GM19455 (cell line): ENCODE measurements at regions not wholly inside any gene's neighbourhood (a gene's known extent, or its start where the extent isn't known, plus 50 kb on each side); places are given as distances from the start of the nearest gene placed in this dataset.
"Not testable (repeated sequence)": the region's sequence is repeated elsewhere in the genome, so short reads cannot be mapped to it uniquely, and the experiment has no call there.

Experiments
- ATAC-seq: cut with Tn5 transposase; IDR thresholded peaks from one replicate; pipeline ENCODE4 v1.9.1; 2021; ENCODE audit not compliant: unreplicated experiment

DNA sequence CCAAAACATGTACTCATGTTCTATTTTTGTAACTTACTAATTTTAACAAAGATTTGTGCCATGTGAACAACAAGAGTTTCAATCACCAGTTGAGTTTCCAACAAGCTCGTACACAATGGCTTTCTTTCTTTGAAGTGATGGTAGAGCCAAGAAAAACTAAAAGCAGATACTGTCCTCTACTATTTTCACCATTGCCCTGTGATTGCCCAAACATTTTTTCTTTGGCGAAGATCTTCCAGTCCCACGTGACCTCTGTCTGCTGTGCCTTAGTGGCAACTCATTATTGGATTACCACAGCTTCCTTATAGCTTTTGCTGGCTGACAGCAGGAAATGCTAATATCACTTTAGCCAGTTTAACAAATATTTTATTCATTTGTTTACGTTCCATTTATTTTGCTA lies 1147.1 kb downstream of the STIM2 start:
- no peak for ATAC-seq

DNA sequence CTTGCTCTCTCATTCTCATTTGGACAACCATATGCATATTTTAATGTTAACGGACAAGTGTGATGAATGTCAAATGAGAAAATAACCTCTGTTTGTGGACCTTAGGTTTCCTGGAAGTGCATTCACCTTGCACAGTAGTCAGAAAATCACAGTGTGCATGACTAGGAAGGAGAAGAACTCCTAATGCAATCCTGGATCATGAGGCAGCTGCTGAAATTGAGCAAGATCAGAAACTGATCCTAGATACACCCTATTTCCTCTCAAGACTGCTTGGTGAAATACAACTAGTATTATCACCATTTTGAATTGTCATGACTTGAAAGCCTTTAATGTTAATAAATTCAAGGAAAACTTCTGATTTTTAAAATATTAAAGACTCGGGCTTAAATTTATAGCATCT lies 1148.9 kb downstream of the STIM2 start:
- ATAC-seq: no peak

DNA sequence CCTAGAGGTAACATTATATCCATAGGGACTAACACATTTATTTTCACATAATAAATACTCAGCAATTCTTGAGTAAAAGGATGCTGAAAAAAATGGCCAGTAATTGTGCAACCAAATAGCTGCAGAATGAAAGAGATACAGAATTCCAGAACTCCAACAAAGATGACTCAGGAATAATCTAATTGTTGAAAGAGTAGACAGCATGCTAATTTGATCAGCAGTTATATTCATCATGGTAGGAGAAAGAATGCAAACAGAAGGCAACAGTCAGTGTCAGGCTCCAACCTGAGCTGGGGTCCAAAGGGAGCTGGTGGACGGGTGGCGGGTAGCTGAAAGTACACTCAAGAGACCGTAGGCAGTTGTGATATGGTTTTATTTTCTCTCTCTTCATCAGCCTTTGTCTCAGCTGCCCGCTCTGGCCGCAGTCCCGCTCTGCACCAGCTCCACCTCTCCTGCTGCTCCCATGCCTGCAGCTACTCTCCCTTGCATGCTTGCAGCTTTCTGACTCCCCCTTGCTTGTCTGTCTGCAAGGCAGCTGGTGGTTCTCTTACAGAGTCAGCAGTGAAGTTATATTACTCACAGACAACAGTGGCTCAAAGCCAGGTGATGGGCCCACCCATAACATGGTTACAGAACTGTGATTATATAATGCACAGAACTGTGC lies 1150.1 kb downstream of the STIM2 start:
- ATAC-seq: no peak

DNA sequence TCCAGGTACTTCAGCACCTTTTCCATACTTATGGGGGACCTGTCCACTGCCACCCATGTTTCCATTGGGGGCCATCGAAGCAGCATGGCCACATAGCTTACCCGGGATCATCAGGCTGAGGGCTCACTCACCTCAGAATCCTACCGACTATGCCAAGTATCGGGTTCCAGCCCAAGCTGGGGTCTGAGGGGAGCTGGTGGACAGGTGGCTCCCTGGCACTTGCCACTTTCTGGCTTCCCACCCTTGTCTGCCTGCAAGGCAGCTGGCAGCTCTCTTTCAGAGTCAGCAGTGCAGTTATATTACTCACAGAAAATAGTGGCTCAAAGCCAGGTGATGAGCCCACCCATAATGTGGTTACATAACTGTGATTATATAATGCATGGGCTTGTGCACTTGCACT lies 1153.8 kb downstream of the STIM2 start:
- no peak for ATAC-seq

DNA sequence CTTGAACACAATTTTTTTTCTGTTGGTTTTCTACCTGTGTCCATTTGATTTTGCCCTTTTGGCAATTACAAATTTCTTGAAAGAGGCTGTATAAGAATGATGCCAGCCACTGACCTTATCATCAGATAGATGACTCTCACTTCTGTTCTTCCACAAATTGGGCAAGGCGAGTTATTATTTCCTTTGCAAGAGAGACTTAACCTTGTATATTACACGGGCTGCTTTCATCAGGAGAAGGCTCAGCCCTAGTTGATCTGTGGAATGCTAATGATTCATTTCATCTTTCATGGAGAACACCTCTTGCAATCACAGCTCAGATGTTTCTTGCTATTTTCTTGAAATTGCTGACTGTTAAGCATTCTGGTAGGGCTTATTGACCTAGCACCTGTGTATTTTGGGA lies 1155.4 kb downstream of the STIM2 start:
- ATAC-seq: no peak

DNA sequence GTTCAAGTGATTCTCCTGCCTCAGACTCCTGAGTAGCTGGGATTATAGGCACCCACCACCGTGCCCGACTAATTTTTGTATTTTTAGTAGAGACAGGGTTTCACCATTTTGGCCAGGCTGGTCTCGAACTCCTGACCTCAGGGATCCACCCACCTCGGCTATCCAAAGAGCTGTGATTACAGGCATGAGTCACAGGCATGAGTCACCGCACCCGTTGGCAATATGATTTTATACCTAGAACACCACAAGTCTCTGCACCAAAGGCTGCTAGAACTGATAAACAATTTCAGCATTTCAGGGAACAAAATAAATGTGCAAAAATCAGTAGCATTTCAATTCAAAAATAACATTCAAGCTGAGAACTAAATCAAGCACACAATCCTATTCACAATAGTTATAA lies 1177.6 kb downstream of the STIM2 start:
- not testable (repeated sequence) for ATAC-seq

DNA sequence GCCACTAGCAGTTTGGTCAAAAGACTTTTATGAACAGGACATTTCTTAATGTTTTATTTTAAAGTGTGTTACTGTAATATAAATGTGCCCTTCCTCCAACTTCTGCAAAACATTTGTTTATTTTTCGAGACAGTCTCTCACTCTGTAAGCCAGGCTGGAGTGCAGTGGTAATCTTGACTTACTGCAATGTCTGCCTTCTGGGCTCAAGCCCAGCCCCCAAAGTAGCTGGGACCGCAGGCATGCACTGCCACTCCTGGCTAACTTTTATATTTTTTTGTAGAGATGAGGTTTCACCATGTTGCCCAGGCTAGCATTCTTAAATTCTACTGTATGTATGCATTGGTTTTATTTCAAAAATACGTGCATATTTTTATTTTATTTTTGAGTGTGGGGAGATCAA lies 1201.9 kb downstream of the STIM2 start:
- ATAC-seq: no peak

DNA sequence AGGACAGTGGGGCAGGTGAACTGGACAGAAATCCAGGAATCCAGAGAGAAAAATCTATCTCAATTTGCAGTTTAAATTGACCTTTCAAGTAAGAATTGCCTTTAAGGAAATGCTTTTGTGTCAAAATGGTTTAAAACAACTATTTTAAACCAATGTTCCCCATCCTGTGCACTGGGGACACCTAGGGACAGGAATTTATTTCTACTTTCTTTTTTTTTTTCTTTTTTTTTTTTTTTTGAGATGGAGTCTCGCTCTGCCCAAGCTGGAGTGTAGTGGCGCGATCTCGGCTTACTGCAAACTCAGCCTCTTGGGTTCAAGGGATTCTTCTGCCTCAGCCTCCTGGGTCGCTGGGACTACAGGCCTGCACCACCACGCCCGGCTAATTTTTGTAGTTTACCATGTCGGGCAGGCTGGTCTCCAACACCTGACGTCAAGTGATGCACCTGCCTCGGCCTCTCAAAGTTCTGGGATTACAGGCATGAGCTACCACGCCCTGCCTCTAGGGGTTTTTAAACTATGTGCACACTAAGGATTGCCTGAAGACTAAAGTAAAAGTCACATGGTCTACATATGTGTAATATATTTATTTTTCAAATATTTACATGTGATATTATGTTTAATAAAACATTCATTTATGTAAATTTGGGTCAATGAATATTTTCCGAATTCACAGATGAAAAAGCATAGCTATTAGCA lies 1213.4 kb downstream of the STIM2 start:
- no peak for ATAC-seq

DNA sequence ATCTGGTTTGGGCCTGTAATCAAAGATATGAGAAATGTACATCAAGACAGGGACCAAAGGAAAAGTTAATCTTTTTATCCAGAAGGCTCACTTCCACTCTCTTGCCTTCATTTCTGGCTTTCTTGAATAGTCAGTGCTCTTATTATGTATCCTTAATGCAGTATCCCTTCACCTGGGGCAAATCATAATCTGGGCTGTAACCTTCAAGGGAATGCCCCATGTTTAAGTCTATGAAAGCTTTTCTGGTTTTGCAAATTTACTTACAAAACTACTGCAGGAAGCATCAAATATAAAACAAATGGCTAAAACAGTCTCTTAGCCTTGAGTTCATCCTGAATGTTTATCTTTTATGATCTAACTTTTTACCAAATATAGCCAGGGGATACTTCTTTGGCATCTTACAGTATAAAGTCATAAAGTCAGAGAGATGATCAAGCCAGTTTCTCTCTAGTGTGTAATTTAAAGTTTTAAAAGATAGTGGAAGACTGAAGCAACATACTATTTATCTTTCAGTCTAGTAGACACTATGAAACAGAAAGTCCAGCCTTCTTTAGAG lies 1214.8 kb downstream of the STIM2 start:
- no peak for ATAC-seq

DNA sequence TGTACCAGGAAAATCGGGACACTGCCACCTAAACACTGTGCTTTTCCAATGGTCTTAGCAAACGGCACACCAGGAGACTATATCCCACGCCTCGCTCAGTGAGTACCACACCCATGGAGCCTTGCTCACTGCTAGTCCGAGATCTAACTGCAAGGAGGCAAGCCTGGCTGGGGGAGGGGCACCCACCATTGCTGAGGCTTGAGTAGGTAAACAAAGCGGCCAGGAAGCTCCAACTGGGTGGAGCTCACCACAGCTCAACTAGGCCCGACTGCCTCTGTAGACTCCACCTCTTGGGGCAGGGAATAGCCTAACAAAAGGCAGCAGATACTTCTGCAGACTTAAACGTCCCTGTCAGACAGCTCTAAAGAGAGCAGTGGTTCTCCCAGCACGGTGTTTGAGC lies 1216.6 kb downstream of the STIM2 start:
- not testable (repeated sequence) for ATAC-seq

DNA sequence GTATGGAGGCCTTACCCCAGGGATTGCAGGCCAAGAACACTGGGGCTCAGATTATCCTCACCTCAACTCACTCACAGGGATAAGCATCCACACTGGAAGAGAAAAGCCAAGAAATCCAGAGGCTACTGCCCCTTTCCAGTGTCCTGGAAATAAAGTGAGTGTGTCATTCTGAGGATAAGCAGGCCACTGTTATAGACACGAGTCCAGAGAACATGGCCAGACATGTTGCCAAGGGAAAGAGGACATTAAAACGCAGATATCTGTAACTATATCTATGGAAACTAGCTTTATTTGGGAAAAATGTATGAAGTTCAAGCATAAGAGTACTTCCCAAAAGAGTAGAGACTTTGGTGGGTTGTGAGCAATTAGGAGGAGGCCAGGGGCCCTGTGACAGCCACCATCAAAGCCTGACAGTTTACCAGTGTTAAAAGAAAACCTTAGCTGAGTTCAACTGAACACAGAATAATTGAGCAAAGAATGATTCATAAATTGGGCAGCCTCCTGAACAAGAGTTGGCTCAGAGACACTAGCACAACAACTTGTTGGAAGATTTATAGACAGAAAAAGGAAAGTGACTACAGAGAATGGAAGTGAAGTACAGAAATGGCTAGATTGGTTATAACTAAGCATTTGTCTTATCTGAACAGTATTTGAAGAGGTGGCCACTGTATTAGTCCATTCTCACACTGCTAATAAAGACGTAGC lies 1222.2 kb downstream of the STIM2 start:
- ATAC-seq: no peak

DNA sequence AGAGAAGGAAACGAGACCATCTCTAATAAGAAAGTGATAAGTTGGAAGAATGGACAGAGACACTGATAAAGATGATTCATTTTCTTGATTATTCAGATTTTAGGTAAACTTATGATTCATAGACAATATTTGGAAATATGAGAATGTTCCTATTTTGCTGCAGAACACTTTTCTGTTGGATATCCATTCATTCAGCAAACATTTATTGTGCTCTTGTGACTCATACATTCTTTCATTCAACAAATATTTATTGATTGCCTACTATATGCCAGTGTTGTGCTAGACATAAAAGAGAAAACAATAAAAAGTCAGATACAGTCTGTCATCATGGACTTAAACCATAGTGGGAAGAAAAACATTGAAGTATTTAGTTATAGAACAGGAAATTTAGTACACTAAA lies 1232.0 kb downstream of the STIM2 start:
- ATAC-seq: no peak

DNA sequence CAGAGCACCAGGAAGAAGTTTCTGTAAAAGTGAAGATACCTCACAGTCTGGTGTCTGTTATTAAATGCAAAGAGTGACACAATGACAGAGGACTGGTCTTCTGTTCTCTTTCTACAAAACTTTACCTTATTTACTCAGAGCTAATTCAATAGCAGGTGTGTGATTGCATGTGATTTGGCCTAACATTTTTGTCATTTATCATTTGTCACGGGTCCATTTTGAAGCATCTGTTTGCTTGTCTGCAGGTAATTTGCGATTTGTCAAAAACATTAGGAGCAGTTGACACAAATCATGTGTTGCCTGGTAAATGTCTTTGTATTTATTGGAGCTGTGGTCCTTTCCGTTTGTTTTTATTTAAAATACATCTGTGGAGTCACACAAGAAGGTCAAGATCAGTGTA lies 1232.4 kb downstream of the STIM2 start:
- no peak for ATAC-seq

DNA sequence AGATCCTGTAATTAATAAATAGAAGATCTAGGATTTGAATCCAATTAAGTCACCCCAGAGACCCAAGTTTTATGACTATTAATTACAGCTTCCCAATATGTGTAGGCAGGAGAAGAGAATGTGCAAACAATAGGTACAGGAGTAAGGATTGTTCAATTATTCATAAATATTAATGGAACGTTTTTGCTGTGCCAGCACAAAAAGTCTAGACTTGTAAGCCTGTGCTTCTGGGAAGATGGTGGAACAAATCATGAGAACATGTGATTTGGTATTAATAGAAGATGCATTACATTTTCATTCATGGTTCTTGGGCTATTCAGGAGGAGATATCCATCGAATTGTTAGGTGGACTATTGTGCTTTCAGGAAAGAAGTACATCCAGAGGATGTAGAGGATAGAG lies 1240.9 kb downstream of the STIM2 start:
- no peak for ATAC-seq

DNA sequence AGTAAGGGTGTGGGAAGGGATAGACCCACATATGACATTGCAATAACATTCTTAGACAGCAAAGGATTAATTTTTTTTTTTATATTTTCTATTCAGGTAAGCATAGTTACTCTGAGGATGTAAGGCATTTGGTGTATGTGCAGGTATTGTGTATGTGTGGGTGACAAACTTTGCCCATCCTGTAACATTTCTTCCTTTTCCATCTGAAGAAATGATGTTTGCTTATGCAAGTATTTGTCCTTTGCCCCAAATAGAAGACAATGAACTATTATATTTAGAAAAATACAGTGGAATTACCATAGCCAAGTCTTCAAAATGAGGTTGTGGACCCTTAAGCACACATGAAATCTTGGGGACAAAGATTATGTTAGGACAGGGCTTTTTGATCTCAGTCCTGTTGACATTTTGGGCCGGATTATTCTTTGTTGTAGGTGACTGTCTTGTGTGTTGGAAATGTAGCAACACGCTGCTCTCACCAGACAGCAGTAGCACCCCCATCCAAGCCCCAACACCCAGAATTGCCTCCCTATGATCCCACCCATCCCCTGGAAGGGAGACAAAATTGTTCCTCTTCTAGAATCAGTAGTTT lies 1244.7 kb downstream of the STIM2 start:
- no peak for ATAC-seq

DNA sequence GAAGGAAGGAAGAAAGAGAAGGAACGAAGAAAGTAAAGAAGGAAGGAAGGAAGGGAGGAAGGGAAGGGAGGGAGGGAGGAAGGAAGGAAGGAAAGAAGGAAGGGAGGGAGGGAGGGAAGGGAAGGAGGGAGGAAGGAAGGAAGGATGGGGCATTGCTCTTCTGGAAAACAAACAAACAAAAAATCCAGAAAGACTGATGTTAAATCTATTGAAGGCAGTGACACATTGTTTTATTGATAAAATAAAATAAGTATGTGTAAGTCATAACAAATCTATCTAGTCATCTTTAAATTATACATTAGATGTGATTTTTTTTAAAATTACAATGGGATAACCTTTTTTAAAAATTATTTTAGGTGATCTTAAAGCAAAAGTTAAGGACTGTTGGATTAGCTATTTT lies 1245.5 kb downstream of the STIM2 start:
- no peak for ATAC-seq

DNA sequence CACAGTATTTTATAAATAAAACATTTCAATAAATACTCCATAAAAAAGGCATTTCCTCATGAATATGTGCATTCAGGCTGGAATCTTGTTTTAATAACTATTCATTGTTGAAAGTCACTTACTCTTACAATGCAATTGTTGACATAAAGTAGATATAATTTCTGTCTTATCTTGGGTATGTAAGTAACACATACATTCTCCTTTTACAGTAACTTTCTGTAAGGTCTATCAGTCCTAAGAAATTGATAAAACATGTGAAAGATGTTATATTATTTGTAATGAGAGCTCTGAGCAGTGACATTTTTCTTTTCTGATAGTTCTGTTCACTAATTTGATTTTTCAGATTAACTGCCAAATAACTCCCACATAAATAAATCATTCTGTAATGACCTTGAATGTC lies 1249.2 kb downstream of the STIM2 start:
- no peak for ATAC-seq

DNA sequence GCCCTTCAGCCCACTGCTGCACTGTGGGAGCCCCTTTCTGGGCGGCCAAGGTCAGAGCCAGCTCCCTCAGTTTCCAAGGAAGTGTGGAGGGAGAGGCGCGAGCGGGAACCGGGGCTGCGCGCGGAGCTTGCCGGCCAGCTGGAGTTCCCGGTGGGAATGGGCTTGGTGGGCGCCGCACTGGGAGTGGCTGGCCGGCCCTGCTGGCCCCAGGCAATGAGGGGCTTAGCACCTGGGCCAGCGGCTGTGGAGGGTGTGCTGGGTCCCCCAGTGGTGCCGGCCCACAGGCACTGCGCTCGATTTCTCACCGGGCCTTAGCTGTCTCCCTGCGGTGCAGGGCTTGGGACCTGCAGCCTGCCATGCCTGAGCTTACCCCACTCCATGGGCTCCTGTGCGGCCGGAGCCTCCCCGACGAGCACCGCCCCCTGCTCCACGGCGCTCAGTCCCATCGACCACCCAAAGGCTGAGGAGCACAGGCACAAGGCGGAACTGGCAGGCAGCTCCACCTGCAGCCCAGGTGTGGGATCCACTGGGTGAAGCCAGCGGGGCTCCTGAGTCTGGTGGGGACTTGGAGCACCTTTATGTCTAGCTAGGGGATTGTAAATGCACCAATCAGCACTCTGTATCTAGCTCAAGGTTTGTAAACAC lies 1252.2 kb downstream of the STIM2 start:
- not testable (repeated sequence) for ATAC-seq

DNA sequence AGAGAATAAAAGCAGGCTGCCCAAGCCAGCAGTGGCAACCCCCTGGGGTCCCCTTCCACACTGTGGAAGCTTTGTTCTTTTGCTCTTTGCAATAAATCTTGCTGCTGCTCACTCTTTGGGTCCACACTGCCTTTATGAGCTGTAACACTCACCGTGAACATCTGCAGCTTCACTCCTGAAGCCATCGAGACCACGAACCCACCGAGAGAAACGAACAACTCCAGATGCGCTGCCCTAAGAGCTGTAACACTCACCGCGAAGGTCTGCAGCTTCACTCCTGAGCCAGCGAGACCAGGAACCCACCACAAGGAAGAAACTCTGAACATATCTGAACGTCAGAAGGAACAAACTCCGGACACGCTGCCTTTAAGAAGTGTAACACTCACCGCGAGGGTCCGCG lies 1252.9 kb downstream of the STIM2 start:
- ATAC-seq: not testable (repeated sequence)

DNA sequence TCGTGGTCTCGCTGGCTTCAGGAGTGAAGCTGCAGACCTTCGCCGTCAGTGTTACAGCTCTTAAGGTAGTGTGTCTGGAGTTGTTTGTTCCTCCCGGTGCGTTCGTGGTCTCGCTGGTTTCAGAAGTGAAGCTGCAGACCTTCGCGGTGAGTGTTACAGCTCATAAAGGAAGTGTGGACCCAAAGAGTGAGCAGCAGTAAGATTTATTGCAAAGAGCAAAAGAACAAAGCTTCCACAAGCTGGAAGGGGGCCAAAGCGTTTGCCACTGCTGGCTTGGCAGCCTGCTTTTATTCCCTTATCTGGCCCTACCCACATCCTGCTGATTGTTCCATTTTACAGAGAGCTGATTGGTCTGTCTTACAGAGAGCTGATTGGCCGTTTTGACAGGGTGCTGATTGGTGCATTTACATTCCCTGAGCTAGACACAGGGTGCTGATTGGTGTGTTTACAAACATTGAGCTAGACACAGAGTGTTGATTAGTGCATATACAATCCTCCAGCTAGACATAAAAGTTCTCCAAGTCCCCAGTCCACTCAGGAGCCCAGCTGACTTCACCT lies 1256.0 kb downstream of the STIM2 start:
- not testable (repeated sequence) for ATAC-seq
